Fibroblast of lung (primary cell): ENCODE measurements at regions not wholly inside any gene's neighbourhood (a gene's known extent, or its start where the extent isn't known, plus 50 kb on each side); places are given as distances from the start of the nearest gene placed in this dataset.
A peak's percentile ranks its signal among the peaks of the same experiment; 100 is the strongest.

Experiments
- DNase-seq, 2 donors: peaks; one replicate each; pipeline versions ENCODE4 v3.0.0 to v3.0.0-alpha.2; 2010; ENCODE audit warnings: low read depth in 2 of 2
- H2AFZ ChIP-seq: 2 replicates; pipeline ENCODE4 v1.5.1; 2012; ENCODE audit warnings: low read length, control low read depth, inconsistent platforms
- H3K27ac ChIP-seq: 2 replicates; pipeline ENCODE4 v1.5.1; 2011; ENCODE audit warnings: low read length, control low read depth; ENCODE audit not compliant: insufficient read depth
- H3K27me3 ChIP-seq: 2 replicates; pipeline ENCODE4 v1.5.1; 2011; ENCODE audit warnings: mild to moderate bottlenecking, low read length; ENCODE audit not compliant: control insufficient read depth, insufficient read depth
- H3K36me3 ChIP-seq: 2 replicates; pipeline ENCODE4 v1.5.1; 2011; ENCODE audit warnings: low read length; ENCODE audit not compliant: control insufficient read depth, insufficient read depth
- H3K4me1 ChIP-seq: 2 replicates; pipeline ENCODE4 v1.5.1; 2011; ENCODE audit warnings: low read length; ENCODE audit not compliant: control insufficient read depth, insufficient read depth; ENCODE audit errors: extremely low read depth
- H3K4me2 ChIP-seq: 2 replicates; pipeline ENCODE4 v1.5.1; 2011; ENCODE audit warnings: low read length, control low read depth; ENCODE audit not compliant: insufficient read depth; ENCODE audit errors: extremely low read depth
- H3K4me3 ChIP-seq, 4 experiments: fragments of 200-600 bp in 1 of 4; sonication (generic) in 1 of 4; replicated peaks in 1 of 4; 2 replicates each; pipeline ENCODE4 v1.5.1; 2011 to 2016; ENCODE audit warnings: low read length in 4 of 4, low read depth in 3 of 4, mild to moderate bottlenecking in 3 of 4, control low read depth in 2 of 4, inconsistent platforms in 1 of 4, mixed read lengths in 1 of 4; ENCODE audit not compliant: insufficient read depth in 1 of 4; ENCODE audit errors: control extremely low read depth in 1 of 4
- H3K79me2 ChIP-seq: 2 replicates; pipeline ENCODE4 v1.5.1; 2012; ENCODE audit warnings: mild to moderate bottlenecking, low read length, inconsistent platforms; ENCODE audit not compliant: control insufficient read depth, insufficient read depth
- H3K9ac ChIP-seq: 2 replicates; pipeline ENCODE4 v1.5.1; 2011; ENCODE audit warnings: mild to moderate bottlenecking, low read length, control low read depth; ENCODE audit not compliant: insufficient read depth
- H3K9me3 ChIP-seq: 2 replicates; pipeline ENCODE4 v1.5.1; 2012; ENCODE audit warnings: low read depth, low read length; ENCODE audit not compliant: control insufficient read depth, insufficient read depth
- H4K20me1 ChIP-seq: 2 replicates; pipeline ENCODE4 v1.5.1; 2011; ENCODE audit warnings: low read length; ENCODE audit not compliant: control insufficient read depth, insufficient read depth; ENCODE audit errors: extremely low read depth
- EZH2 ChIP-seq: IDR thresholded peaks from 2 replicates; pipeline ENCODE4 v1.5.1; 2012; ENCODE audit warnings: low read length, control low read depth, mild to moderate bottlenecking; ENCODE audit errors: missing control alignments
- TF ChIP-seq, protein P1 (sequence below), 2 donors: IDR thresholded peaks in 1 of 2; conservative IDR thresholded peaks in 1 of 2; 1 replicate in 1 of 2; 2 replicates in 1 of 2; pipeline ENCODE4 v1.5.1; 2011 to 2012; ENCODE audit warnings: low read length in 2 of 2, control low read depth in 1 of 2, inconsistent platforms in 1 of 2, low read depth in 1 of 2, mild to moderate bottlenecking in 1 of 2

DNA sequence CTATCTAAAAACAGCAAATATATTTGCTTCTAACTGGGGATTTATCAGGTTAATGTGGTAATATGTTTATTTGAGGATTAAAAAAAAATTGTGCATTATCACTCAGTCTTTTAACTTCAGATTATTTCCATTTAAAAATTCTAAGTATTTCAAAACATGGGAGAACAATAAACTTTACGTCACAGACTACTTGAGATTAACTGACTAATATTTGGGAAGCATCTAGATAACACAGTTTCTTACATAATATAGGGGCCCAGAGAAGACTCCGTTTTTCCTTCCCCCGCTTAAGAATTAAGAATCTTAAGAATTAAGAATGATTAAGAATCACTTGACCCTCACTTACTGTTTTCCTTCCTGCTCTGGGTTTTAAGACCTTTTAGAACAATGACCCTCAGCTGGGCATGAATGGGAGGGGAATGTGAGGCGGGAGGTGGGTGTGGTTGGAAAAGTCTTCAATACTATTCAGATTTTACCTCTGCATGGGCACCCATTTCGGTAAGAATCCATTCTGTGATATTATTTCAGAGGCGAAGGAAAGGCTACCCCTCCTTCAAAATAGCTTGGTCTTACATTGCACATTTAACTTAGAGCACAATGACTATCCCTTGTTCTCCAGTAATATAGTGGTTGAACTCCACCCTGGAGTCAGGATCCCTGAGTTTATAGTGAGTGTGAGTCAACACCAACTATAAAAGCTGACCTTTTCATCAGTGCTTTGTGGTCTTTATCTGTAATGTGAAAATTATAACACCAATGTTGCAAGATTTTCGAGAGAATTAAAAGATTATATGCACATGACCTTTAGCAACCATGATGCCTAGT, 821.3 kb downstream of the USP25 start:
- Histone ChIP-seq H3K79me2 (no peaks in the 10 kb centered on the region), H3K4me2 (no peak overlapping the region), H3K9ac (no peak overlapping the region), H3K4me1 (no peaks in the 10 kb centered on the region), H3K4me3 (no peak overlapping the region), H3K27ac (no peak overlapping the region), H2AFZ (no peak overlapping the region), H4K20me1 (no peaks in the 10 kb centered on the region), H3K27me3 (no peaks in the 10 kb centered on the region), H3K36me3 (no peaks in the 10 kb centered on the region), H3K9me3 (no peaks in the 10 kb centered on the region)
- no peak for DNase-seq
- TF ChIP-seq, protein P1, sequence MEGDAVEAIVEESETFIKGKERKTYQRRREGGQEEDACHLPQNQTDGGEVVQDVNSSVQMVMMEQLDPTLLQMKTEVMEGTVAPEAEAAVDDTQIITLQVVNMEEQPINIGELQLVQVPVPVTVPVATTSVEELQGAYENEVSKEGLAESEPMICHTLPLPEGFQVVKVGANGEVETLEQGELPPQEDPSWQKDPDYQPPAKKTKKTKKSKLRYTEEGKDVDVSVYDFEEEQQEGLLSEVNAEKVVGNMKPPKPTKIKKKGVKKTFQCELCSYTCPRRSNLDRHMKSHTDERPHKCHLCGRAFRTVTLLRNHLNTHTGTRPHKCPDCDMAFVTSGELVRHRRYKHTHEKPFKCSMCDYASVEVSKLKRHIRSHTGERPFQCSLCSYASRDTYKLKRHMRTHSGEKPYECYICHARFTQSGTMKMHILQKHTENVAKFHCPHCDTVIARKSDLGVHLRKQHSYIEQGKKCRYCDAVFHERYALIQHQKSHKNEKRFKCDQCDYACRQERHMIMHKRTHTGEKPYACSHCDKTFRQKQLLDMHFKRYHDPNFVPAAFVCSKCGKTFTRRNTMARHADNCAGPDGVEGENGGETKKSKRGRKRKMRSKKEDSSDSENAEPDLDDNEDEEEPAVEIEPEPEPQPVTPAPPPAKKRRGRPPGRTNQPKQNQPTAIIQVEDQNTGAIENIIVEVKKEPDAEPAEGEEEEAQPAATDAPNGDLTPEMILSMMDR (conservative IDR thresholded peaks at IDR 0.05 in 1 of 2, IDR thresholded peaks at IDR 0.05 in 1 of 2; ENCODE audit: low read depth in 1 of 2, low read length in 2 of 2) = no peak

DNA sequence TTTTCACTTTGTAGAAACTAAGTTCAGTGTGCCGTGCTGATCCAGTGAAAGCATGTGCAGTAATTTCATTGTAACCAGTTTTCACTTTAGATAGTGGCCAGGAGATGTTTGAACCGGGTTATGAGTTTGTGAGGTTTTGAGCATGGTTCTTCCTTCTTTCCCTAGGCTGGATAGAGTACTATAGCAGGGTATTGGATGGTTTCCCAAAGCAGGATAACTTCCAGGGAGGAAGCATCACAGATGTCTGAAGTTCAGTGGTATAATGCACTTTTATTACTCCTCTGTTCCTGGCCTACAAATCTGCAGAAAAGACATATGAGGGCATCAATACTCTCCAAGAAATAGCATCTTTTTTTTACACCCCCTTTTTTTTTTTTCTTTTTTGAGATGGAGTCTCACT, 823.1 kb downstream of the USP25 start:
- no peak for TF ChIP-seq EZH2
- TF ChIP-seq, protein P1 (conservative IDR thresholded peaks at IDR 0.05 in 1 of 2, IDR thresholded peaks at IDR 0.05 in 1 of 2; ENCODE audit: low read depth in 1 of 2, low read length in 2 of 2) = no peak
- H3K9me3 ChIP-seq = no peaks in the 10 kb centered on the region
- H3K4me3 ChIP-seq = no peak overlapping the region
- no peak overlapping the region for H3K9ac ChIP-seq
- no peaks in the 10 kb centered on the region for H3K36me3 ChIP-seq
- H3K4me2 ChIP-seq = no peak overlapping the region
- no peaks in the 10 kb centered on the region for H3K79me2 ChIP-seq
- no peak for DNase-seq
- H2AFZ ChIP-seq = no peak overlapping the region
- H4K20me1 ChIP-seq = no peaks in the 10 kb centered on the region
- no peak overlapping the region for H3K27ac ChIP-seq
- no peaks in the 10 kb centered on the region for H3K27me3 ChIP-seq
- no peaks in the 10 kb centered on the region for H3K4me1 ChIP-seq

DNA sequence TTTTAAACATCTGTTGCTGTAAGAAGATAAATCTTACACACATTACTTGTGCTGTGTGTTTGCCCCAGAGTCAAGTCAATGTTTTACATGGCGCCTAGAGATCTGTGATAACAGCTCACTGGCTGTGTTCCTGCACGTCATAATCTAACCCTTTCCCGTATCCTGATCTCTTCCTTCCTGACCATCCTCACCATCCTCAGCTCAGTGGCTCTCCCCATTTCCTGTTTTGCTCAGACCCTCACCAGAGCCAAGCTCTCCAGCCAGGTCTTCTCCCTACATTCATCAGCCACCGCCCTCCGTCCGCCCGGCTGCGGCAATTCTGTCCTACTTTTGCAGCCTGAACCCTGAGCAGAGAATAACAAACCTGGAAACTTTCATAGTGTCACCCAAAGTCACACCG, 824.7 kb downstream of the USP25 start:
- Histone ChIP-seq H3K36me3 (no peaks in the 10 kb centered on the region), H3K4me1 (no peaks in the 10 kb centered on the region), H4K20me1 (no peaks in the 10 kb centered on the region), H3K27me3 (no peaks in the 10 kb centered on the region), H3K79me2 (no peaks in the 10 kb centered on the region), H3K27ac (no peak overlapping the region), H3K4me2 (no peak overlapping the region), H3K9me3 (no peaks in the 10 kb centered on the region), H3K9ac (no peak overlapping the region), H3K4me3 (no peak overlapping the region), H2AFZ (peak overlapping the region; percentile 15)
- TF ChIP-seq, protein P1 (conservative IDR thresholded peaks at IDR 0.05 in 1 of 2, IDR thresholded peaks at IDR 0.05 in 1 of 2; ENCODE audit: low read depth in 1 of 2, low read length in 2 of 2) = no peak
- no peak for TF ChIP-seq EZH2
- DNase-seq = no peak
